B cell (primary cell): ENCODE measurements at regions not wholly inside any gene's neighbourhood (a gene's known extent, or its start where the extent isn't known, plus 50 kb on each side); places are given as distances from the start of the nearest gene placed in this dataset.

Source experiments
- ATAC-seq: fragments of 200-7000 bp; cut with Tn5 transposase; one replicate; pipeline ENCODE4 v1.10.0; 2021; ENCODE audit warnings: low read depth, mild to moderate bottlenecking, moderate number of reproducible peaks, moderate library complexity
- CTCF ChIA-PET: fragments of 350-600 bp; sonication (Branson Sonifier 250); formaldehyde crosslinking; loops from one replicate; lab custom pipeline; 2021; ENCODE audit warnings: antibody characterized with exemption, inconsistent platforms; lab: Charles Lee
- POLR2A ChIA-PET: fragments of 350-600 bp; sonication (Branson Sonifier 250); formaldehyde crosslinking; loops from one replicate; lab custom pipeline; 2021; ENCODE audit warnings: antibody characterized with exemption; lab: Charles Lee
- DNase-seq: peaks from one replicate; pipeline ENCODE4 v3.0.0; 2013
- H2AFZ ChIP-seq: 2 replicates; pipeline ENCODE4 v1.6.1; 2012; ENCODE audit warnings: mild to moderate bottlenecking, low read depth, low read length; ENCODE audit not compliant: insufficient read depth, poor library complexity, severe bottlenecking
- H3K27ac ChIP-seq, 2 donors: 1 replicate in 1 of 2; 2 replicates in 1 of 2; pipeline ENCODE4 v1.5.1; 2012 to 2013; ENCODE audit warnings: low read length in 2 of 2, mild to moderate bottlenecking in 2 of 2, moderate library complexity in 1 of 2
- H3K27me3 ChIP-seq, 4 experiments: fragments of 200-600 bp in 1 of 4; sonication (generic) in 1 of 4; replicated peaks in 1 of 4; 1 replicate in 2 of 4; 2 replicates in 2 of 4; pipeline versions ENCODE4 v1.6.1 to v1.7.0; 2013 to 2016; ENCODE audit warnings: low read length in 3 of 4, mild to moderate bottlenecking in 2 of 4, mixed read lengths in 1 of 4, moderate library complexity in 1 of 4; ENCODE audit not compliant: insufficient read depth in 4 of 4, control insufficient read depth in 3 of 4; ENCODE audit errors: control extremely low read depth in 1 of 4
- H3K36me3 ChIP-seq, 2 experiments: replicated peaks in 1 of 2; 1 replicate in 1 of 2; 2 replicates in 1 of 2; pipeline versions ENCODE4 v1.6.1 to v1.7.1; 2013; ENCODE audit warnings: low read length in 1 of 2; ENCODE audit not compliant: insufficient read depth in 2 of 2, control insufficient read depth in 1 of 2; ENCODE audit errors: control extremely low read depth in 1 of 2, extremely low read depth in 1 of 2
- H3K4me1 ChIP-seq, 2 donors: fragments of 200-600 bp in 1 of 2; sonication (generic) in 1 of 2; 1 replicate in 1 of 2; 2 replicates in 1 of 2; pipeline versions ENCODE4 v1.5.1 to v1.6.1; 2013 to 2017; ENCODE audit warnings: low read length in 2 of 2; ENCODE audit not compliant: control insufficient read depth in 2 of 2, insufficient read depth in 2 of 2
- H3K4me2 ChIP-seq: replicated peaks from 2 replicates; pipeline ENCODE3; 2012; ENCODE audit warnings: mild to moderate bottlenecking, low read depth, low read length; ENCODE audit not compliant: poor library complexity, severe bottlenecking
- H3K4me3 ChIP-seq, 5 experiments: fragments of 200-600 bp in 1 of 5; sonication (generic) in 1 of 5; 1 replicate in 3 of 5; 2 replicates in 2 of 5; pipeline versions ENCODE4 v1.5.1 to v1.7.0; 2011 to 2016; ENCODE audit warnings: low read length in 4 of 5, mild to moderate bottlenecking in 4 of 5, low read depth in 2 of 5, control low read depth in 1 of 5, moderate library complexity in 1 of 5; ENCODE audit not compliant: insufficient read depth in 1 of 5; ENCODE audit errors: control extremely low read depth in 1 of 5, extremely low read depth in 1 of 5
- H3K79me2 ChIP-seq: fragments of 200-600 bp; sonication (generic); one replicate; pipeline ENCODE4 v1.6.0; 2016; ENCODE audit warnings: low read length; ENCODE audit not compliant: control insufficient read depth, insufficient read depth
- H3K9ac ChIP-seq: fragments of 200-600 bp; sonication (generic); 2 replicates; pipeline ENCODE4 v1.6.1; 2017; ENCODE audit warnings: mild to moderate bottlenecking, low read length, moderate library complexity
- H3K9me3 ChIP-seq, 3 donors: one replicate each; pipeline versions ENCODE4 v1.6.1 to v1.7.1; 2013; ENCODE audit warnings: low read length in 2 of 3; ENCODE audit not compliant: control insufficient read depth in 2 of 3, insufficient read depth in 1 of 3; ENCODE audit errors: control extremely low read depth in 1 of 3
- H4K20me1 ChIP-seq: 2 replicates; pipeline ENCODE4 v1.6.0; 2012; ENCODE audit warnings: mild to moderate bottlenecking, low read length; ENCODE audit not compliant: insufficient read depth, control insufficient read depth, poor library complexity, severe bottlenecking
- H3K27ac Mint-ChIP-seq: one replicate; pipeline ENCODE4 v1.8.0; 2021; ENCODE audit warnings: mixed read lengths
- H3K27me3 Mint-ChIP-seq: one replicate; pipeline ENCODE4 v1.8.0; 2021; ENCODE audit warnings: mixed read lengths
- H3K4me1 Mint-ChIP-seq: one replicate; pipeline ENCODE4 v1.8.0; 2021; ENCODE audit warnings: mixed read lengths
- H3K4me3 Mint-ChIP-seq: one replicate; pipeline ENCODE4 v1.8.0; 2021; ENCODE audit warnings: mixed read lengths
- H3K9me3 Mint-ChIP-seq: one replicate; pipeline ENCODE4 v1.8.0; 2022; ENCODE audit warnings: mixed read lengths; ENCODE audit not compliant: insufficient read depth
- EZH2 ChIP-seq: IDR thresholded peaks from 2 replicates; pipeline ENCODE4 v1.6.1; 2012; ENCODE audit warnings: borderline replicate concordance, low read depth, mild to moderate bottlenecking, moderate library complexity, low read length; ENCODE audit not compliant: insufficient read depth, poor library complexity, severe bottlenecking
- WGBS: methylation state at CpG from one replicate; pipeline ENCODE4 v1.1.5; 2013; ENCODE audit warnings: missing lambda C conversion rate; ENCODE audit not compliant: insufficient coverage; 5-methylcytosine and 5-hydroxymethylcytosine counted together
- intact Hi-C: fragments of 100-400 bp; cut with micrococcal nuclease; formaldehyde crosslinking; loops from one replicate; pipeline ENCODE4 v1.10.0; 2022
- TF ChIP-seq, protein P1 (sequence below): fragments of 200-600 bp; IDR thresholded peaks from one replicate; pipeline ENCODE4 v1.8.0; 2022; ENCODE audit warnings: antibody characterized with exemption, mild to moderate bottlenecking

DNA sequence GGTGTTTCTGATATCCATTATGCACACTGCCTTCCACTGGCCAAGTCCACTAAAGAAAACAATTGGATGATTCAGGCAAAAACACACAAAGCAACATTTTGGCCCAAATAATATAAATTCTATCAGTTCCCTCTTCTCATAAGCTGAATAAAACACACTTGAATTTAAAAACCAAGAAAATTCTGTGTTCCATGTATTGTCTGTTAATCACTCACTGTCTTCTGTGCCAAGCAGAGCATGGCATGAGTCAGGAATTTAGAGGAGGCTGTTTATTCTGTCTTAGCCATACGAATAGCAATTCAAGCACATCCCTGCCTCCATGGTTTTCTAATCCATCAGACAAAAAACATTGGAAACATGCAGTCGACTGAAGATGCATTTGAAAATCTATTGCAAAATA lies 215.6 kb upstream of the UMPS start:
- ATAC-seq (no peak), DNase-seq (no peak)
- Histone ChIP-seq H3K9ac (no peak overlapping the region), H2AFZ (no peak overlapping the region), H3K4me3 (no peak overlapping the region), H3K27ac (no peak overlapping the region), H3K36me3 (no peaks in the 10 kb centered on the region), H3K79me2 (no peaks in the 10 kb centered on the region), H4K20me1 (no peaks in the 10 kb centered on the region), H3K9me3 (no peaks in the 10 kb centered on the region), H3K4me2 (no peak overlapping the region), H3K27me3 (peaks cover 0 to 7% (median 0%) of the 10 kb centered on the region in 4 experiments), H3K4me1 (no peaks in the 10 kb centered on the region)
- Mint-ChIP-seq H3K4me1 (no peaks in the 10 kb centered on the region), H3K27me3 (peaks cover 37% of the 10 kb centered on the region), H3K27ac (no peak overlapping the region), H3K9me3 (no peaks in the 10 kb centered on the region), H3K4me3 (no peak overlapping the region)
- ChIA-PET CTCF (no interaction called here), POLR2A (no interaction called here)
- no CpG with 5 or more reads among the region's 2 CpGs for WGBS
- intact Hi-C loops, result no loop called here
- TF ChIP-seq, protein P1, sequence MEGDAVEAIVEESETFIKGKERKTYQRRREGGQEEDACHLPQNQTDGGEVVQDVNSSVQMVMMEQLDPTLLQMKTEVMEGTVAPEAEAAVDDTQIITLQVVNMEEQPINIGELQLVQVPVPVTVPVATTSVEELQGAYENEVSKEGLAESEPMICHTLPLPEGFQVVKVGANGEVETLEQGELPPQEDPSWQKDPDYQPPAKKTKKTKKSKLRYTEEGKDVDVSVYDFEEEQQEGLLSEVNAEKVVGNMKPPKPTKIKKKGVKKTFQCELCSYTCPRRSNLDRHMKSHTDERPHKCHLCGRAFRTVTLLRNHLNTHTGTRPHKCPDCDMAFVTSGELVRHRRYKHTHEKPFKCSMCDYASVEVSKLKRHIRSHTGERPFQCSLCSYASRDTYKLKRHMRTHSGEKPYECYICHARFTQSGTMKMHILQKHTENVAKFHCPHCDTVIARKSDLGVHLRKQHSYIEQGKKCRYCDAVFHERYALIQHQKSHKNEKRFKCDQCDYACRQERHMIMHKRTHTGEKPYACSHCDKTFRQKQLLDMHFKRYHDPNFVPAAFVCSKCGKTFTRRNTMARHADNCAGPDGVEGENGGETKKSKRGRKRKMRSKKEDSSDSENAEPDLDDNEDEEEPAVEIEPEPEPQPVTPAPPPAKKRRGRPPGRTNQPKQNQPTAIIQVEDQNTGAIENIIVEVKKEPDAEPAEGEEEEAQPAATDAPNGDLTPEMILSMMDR, result no peak
- no peak for TF ChIP-seq EZH2

DNA sequence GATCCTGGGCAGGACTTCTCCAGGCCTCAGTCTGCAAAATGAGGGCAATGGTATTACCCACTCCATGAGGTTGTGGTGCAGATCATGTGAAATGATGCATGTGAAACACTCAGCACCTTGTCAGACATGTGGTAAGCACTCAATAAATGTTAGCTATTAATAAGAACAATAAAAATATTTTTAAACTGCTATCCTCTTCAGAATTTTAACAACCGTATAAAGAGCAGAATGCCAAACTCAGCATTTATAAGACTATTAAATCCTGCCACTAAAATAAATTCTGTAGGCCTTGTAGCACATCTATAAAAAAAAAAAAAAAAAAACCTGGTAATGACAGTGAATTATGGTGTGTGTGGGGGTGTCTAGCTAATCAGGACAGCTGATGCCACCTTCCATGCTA lies 213.9 kb upstream of the UMPS start:
- no peaks in the 10 kb centered on the region for H3K9me3 ChIP-seq
- H3K79me2 ChIP-seq, result no peaks in the 10 kb centered on the region
- no peaks in the 10 kb centered on the region for H3K36me3 ChIP-seq
- DNase-seq, result no peak
- H3K4me3 ChIP-seq, result no peak overlapping the region
- peaks cover 0 to 7% (median 2%) of the 10 kb centered on the region in 4 experiments for H3K27me3 ChIP-seq
- H3K9me3 Mint-ChIP-seq, result no peaks in the 10 kb centered on the region
- no peaks in the 10 kb centered on the region for H3K4me1 ChIP-seq
- H2AFZ ChIP-seq, result no peak overlapping the region
- no peak for ATAC-seq
- H3K4me3 Mint-ChIP-seq, result no peak overlapping the region
- H3K27me3 Mint-ChIP-seq, result peaks cover 25% of the 10 kb centered on the region
- TF ChIP-seq, protein P1, result no peak
- no peak for TF ChIP-seq EZH2
- ChIA-PET POLR2A (no interaction called here), CTCF (no interaction called here)
- no CpG with 5 or more reads among the region's 1 CpG for WGBS
- no peak overlapping the region for H3K27ac Mint-ChIP-seq
- no peaks in the 10 kb centered on the region for H4K20me1 ChIP-seq
- H3K4me2 ChIP-seq, result no peak overlapping the region
- no peak overlapping the region for H3K27ac ChIP-seq
- no peak overlapping the region for H3K9ac ChIP-seq
- H3K4me1 Mint-ChIP-seq, result no peaks in the 10 kb centered on the region
- intact Hi-C loops, result no loop called here
